ENCODE measurements at regions not wholly inside any gene's neighbourhood (a gene's known extent, or its start where the extent isn't known, plus 50 kb on each side); places are given as distances from the start of the nearest gene placed in this dataset.

GRCh38 chr4:43758836-43759235, 689.8 kb downstream of the KCTD8 start:
- H3K27me3 Mint-ChIP-seq (ENCODE audit: unreplicated experiment), result no peaks in the 10 kb centered on the region
- H3K9me3 Mint-ChIP-seq (ENCODE audit: unreplicated experiment), result peaks cover 2% of the 10 kb centered on the region
- TF ChIP-seq CTCF (IDR thresholded peaks at IDR 0.05; ENCODE audit: partially characterized antibody, unreplicated experiment), result no peak
- no peaks in the 10 kb centered on the region for H3K4me1 Mint-ChIP-seq (ENCODE audit: low read depth, unreplicated experiment)
- no peak for DNase-seq
- no peaks in the 10 kb centered on the region for H3K36me3 Mint-ChIP-seq (ENCODE audit: unreplicated experiment)
- no peak overlapping the region for H3K27ac Mint-ChIP-seq (ENCODE audit: unreplicated experiment)
- H3K4me3 Mint-ChIP-seq (ENCODE audit: unreplicated experiment), result no peak overlapping the region

GRCh38 chr4:43763029-43763610, 685.5 kb downstream of the KCTD8 start:
- no peaks in the 10 kb centered on the region for H3K4me1 Mint-ChIP-seq (ENCODE audit: low read depth, unreplicated experiment)
- no peaks in the 10 kb centered on the region for H3K9me3 Mint-ChIP-seq (ENCODE audit: unreplicated experiment)
- H3K27me3 Mint-ChIP-seq (ENCODE audit: unreplicated experiment), result no peaks in the 10 kb centered on the region
- no peaks in the 10 kb centered on the region for H3K36me3 Mint-ChIP-seq (ENCODE audit: unreplicated experiment)
- H3K27ac Mint-ChIP-seq (ENCODE audit: unreplicated experiment), result no peak overlapping the region
- no peak for TF ChIP-seq CTCF (IDR thresholded peaks at IDR 0.05; ENCODE audit: partially characterized antibody, unreplicated experiment)
- no peak for DNase-seq
- H3K4me3 Mint-ChIP-seq (ENCODE audit: unreplicated experiment), result no peak overlapping the region

DNA sequence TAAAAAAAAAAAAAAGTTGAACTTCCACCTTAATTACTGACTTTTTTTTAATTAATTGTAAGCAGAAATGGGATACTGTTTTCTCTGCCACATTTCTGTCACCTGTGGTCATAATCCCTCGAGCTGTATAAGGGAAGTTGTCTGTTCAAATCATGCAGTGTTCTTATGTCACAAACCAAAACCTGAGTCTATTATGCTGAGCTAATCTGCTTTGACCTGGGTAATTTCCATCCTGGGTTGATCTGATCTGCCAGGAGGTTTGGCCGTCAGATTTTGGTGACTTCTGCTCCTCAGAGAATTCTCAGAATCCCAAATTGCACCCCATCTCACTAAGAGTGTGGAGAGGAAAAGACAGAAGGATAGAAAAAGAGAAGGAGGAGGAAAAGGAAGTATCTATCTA, 683.1 kb downstream of the KCTD8 start:
- no peaks in the 10 kb centered on the region for H3K9me3 Mint-ChIP-seq (ENCODE audit: unreplicated experiment)
- no peaks in the 10 kb centered on the region for H3K27me3 Mint-ChIP-seq (ENCODE audit: unreplicated experiment)
- H3K4me1 Mint-ChIP-seq (ENCODE audit: low read depth, unreplicated experiment), result no peaks in the 10 kb centered on the region
- no peak overlapping the region for H3K4me3 Mint-ChIP-seq (ENCODE audit: unreplicated experiment)
- DNase-seq, result no peak
- H3K27ac Mint-ChIP-seq (ENCODE audit: unreplicated experiment), result no peak overlapping the region
- H3K36me3 Mint-ChIP-seq (ENCODE audit: unreplicated experiment), result no peaks in the 10 kb centered on the region
- no peak for TF ChIP-seq CTCF (IDR thresholded peaks at IDR 0.05; ENCODE audit: partially characterized antibody, unreplicated experiment)

- H3K36me3 Mint-ChIP-seq (ENCODE audit: unreplicated experiment), result no peaks in the 10 kb centered on the region
- no peaks in the 10 kb centered on the region for H3K27me3 Mint-ChIP-seq (ENCODE audit: unreplicated experiment)
- TF ChIP-seq CTCF (IDR thresholded peaks at IDR 0.05; ENCODE audit: partially characterized antibody, unreplicated experiment), result no peak
- no peaks in the 10 kb centered on the region for H3K9me3 Mint-ChIP-seq (ENCODE audit: unreplicated experiment)
- DNase-seq, result no peak
- no peak overlapping the region for H3K4me3 Mint-ChIP-seq (ENCODE audit: unreplicated experiment)
- no peak overlapping the region for H3K27ac Mint-ChIP-seq (ENCODE audit: unreplicated experiment)
- H3K4me1 Mint-ChIP-seq (ENCODE audit: low read depth, unreplicated experiment), result no peaks in the 10 kb centered on the region
Measured at GRCh38 chr4:43766648-43767047, 682.0 kb downstream of the KCTD8 start.

- no peak for DNase-seq
- H3K27ac Mint-ChIP-seq (ENCODE audit: unreplicated experiment), result no peak overlapping the region
- no peak overlapping the region for H3K4me3 Mint-ChIP-seq (ENCODE audit: unreplicated experiment)
- no peaks in the 10 kb centered on the region for H3K36me3 Mint-ChIP-seq (ENCODE audit: unreplicated experiment)
- H3K9me3 Mint-ChIP-seq (ENCODE audit: unreplicated experiment), result no peaks in the 10 kb centered on the region
- no peaks in the 10 kb centered on the region for H3K27me3 Mint-ChIP-seq (ENCODE audit: unreplicated experiment)
- TF ChIP-seq CTCF (IDR thresholded peaks at IDR 0.05; ENCODE audit: partially characterized antibody, unreplicated experiment), result peak; percentile 56
- H3K4me1 Mint-ChIP-seq (ENCODE audit: low read depth, unreplicated experiment), result no peaks in the 10 kb centered on the region
Measured at GRCh38 chr4:43776371-43776770, 672.2 kb downstream of the KCTD8 start.
